ENCODE measurements at regions not wholly inside any gene's neighbourhood (a gene's known extent, or its start where the extent isn't known, plus 50 kb on each side); places are given as distances from the start of the nearest gene placed in this dataset.
"Not testable (repeated sequence)": the region's sequence is repeated elsewhere in the genome, so short reads cannot be mapped to it uniquely, and the experiment has no call there.

DNA sequence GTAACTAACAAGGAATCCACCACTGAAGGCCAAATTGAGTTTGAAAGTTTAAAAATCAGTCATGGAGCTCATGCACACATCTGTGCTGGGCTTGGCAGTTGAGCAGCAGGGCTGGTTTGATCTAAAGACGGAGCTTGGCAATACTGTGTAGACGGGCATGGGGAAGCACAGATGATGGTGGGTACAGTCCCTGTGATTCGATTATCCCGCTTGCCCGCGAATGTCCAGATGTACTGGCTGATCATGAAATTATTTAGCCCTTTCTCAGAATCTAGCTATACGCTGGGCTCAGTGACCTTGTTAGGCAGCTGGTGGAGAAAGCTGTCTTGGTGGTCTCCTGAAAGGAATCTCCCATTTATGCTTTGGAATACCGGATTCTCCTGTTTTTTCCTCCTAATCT lies 74.8 kb upstream of the SOX11 start:
- H3K36me3 Mint-ChIP-seq (ENCODE audit: low read depth): no peaks in the 10 kb centered on the region
- no peak for DNase-seq
- no peaks in the 10 kb centered on the region for H3K27me3 Mint-ChIP-seq
- POLR2A ChIA-PET: no interaction called here
- CTCF ChIA-PET: interaction anchor here (1.2 kb wide), 1 partner anchor 11 kb away, joined by 4 read pairs; no protein-coding TSS in a partner anchor
- no peak overlapping the region for H3K4me3 Mint-ChIP-seq
- H3K4me1 Mint-ChIP-seq: no peaks in the 10 kb centered on the region
- peaks cover 2% of the 10 kb centered on the region for H3K9me3 Mint-ChIP-seq
- no peak overlapping the region for H3K27ac Mint-ChIP-seq

DNA sequence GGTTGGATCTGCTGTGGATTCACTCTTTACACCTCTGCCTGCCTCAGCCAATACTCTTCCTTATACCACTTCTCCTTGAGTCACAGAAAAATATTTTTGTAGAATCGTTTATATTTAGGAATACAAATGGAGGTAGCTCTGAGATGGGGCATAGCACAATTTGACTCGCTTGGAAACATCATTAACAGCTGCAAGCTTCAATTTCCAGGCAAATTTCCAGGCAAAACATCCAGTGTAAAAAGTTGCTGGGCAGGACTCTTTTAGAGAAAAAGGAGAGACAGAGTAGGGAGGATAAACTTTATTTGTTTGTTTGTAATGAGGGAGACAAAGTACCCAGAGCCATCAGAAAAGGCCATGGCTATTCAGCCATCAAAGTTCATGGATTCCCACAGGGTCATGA lies 74.4 kb upstream of the SOX11 start:
- Mint-ChIP-seq H3K36me3 (ENCODE audit: low read depth) (no peaks in the 10 kb centered on the region), H3K4me1 (no peaks in the 10 kb centered on the region), H3K4me3 (no peak overlapping the region), H3K27ac (no peak overlapping the region), H3K9me3 (peaks cover 2% of the 10 kb centered on the region), H3K27me3 (no peaks in the 10 kb centered on the region)
- no peak for DNase-seq
- ChIA-PET POLR2A (no interaction called here), CTCF (no interaction called here)

DNA sequence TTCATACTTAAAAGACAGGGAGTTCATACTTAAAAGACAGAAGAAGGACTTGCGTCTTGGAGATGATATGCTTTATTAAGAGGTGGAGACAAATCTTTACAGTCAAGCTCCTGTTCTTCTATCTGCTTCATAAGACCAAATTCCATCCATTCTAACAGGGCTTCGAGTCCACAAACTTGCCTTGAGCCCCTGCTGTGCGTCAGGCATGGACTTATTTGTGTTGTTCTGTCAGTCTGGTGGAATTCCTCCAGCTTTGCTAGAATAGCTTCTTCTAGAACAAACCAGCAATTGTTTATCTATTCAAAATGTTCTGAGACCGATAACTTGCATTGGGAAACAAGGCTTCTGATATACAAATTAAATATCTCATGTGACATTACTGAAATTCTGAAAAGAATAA lies 73.9 kb upstream of the SOX11 start:
- no peak for DNase-seq
- peaks cover 2% of the 10 kb centered on the region for H3K9me3 Mint-ChIP-seq
- ChIA-PET POLR2A (no interaction called here), CTCF (no interaction called here)
- no peaks in the 10 kb centered on the region for H3K27me3 Mint-ChIP-seq
- no peak overlapping the region for H3K4me3 Mint-ChIP-seq
- no peak overlapping the region for H3K27ac Mint-ChIP-seq
- H3K4me1 Mint-ChIP-seq: no peaks in the 10 kb centered on the region
- no peaks in the 10 kb centered on the region for H3K36me3 Mint-ChIP-seq (ENCODE audit: low read depth)

DNA sequence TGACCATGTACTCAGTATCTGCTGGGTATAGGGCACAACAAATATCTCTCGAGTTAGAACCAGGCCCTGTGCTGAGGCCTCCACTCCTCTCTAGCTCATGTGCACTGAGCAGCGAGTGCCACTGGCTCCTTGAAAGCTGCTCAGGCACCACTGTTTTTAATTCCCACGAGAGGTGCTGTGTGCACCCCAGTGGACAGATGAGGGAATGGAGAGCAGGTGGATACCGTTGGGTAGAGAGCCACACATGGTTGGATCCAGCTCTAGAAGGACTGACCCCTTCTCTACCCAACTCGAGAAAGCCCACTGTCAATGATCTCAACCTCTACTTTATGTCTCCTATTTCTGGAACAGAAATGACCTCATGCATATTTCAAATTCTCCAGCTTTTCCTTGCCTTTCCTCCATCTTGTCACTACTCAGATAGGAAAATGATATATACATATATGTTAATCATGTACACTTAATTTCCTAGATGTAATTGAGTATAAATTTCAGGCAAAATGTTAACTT lies 66.6 kb upstream of the SOX11 start:
- CTCF ChIA-PET: interaction anchor here (0.6 kb wide), 1 partner anchor 1084 kb away, joined by 4 read pairs; no protein-coding TSS in a partner anchor
- POLR2A ChIA-PET; H3K27ac Mint-ChIP-seq; H3K4me1 Mint-ChIP-seq; DNase-seq; H3K27me3 Mint-ChIP-seq; H3K4me3 Mint-ChIP-seq; H3K9me3 Mint-ChIP-seq; H3K36me3 Mint-ChIP-seq (ENCODE audit: low read depth): not testable (repeated sequence)

DNA sequence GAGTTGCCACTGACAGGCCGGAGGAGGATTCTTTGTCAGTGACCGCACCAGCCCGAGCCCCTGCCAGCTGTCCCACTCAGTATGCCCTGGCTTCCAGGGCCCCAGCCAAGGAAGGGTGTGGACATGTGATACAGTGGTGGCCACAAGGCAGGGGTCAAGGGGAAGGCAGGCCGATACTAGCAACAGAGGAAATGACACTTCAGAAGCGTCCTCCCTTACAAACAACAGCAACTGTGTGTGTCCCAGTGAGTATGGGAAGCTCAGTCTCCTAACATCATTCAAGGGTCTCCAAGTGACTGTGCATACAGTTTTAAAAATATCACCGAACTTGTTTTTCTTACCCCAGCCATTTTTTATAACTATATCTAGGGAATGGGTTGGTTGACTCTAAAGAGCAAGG lies 63.7 kb upstream of the SOX11 start:
- CTCF ChIA-PET; DNase-seq; H3K4me1 Mint-ChIP-seq; H3K36me3 Mint-ChIP-seq (ENCODE audit: low read depth); H3K27me3 Mint-ChIP-seq; H3K27ac Mint-ChIP-seq; H3K9me3 Mint-ChIP-seq; POLR2A ChIA-PET; H3K4me3 Mint-ChIP-seq: not testable (repeated sequence)

DNA sequence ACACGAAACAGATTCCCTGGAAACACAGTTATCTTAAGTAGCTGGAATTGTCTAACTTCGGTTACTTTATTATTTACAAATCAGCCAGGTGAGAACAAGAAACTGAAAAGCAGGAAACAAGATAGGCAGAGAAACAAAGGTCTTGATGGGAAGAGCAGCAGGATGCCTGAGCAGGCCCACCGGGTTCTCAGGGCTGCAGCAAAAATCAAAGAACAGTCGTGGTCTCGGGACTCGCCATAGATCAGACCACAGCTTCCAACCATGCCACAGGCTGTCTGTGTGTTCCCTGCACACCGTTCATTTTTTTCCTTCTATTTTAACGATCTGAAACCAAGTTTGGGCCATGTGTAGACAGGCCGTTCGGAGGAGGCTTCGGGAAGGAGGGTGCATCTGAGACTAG lies 62.7 kb upstream of the SOX11 start:
- H3K36me3 Mint-ChIP-seq (ENCODE audit: low read depth); H3K9me3 Mint-ChIP-seq; H3K4me3 Mint-ChIP-seq; POLR2A ChIA-PET; H3K27me3 Mint-ChIP-seq; CTCF ChIA-PET; H3K4me1 Mint-ChIP-seq; DNase-seq; H3K27ac Mint-ChIP-seq: not testable (repeated sequence)

DNA sequence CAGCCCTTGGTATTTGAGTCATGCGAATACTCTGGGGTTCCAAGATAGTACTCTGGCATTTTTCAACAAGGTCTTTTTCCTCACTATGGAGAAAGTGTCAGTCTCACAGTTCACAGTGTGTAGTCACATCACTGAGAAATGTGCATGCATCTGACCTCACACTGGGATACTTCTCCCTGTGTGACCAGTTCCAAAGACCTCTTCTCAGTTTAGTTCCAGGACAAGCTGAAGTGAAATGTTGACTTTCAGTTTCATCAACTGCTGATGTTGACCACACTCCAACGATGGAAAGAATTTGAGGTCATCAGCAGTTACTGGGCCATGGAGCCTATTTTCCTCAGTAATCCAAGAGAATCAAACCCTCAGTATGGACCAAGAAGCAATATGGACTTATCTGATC lies 55.1 kb upstream of the SOX11 start:
- POLR2A ChIA-PET: not testable (repeated sequence)

More for the DNA sequence above, 55.1 kb upstream of the SOX11 start:
- DNase-seq; H3K27ac Mint-ChIP-seq; H3K4me1 Mint-ChIP-seq; H3K36me3 Mint-ChIP-seq (ENCODE audit: low read depth); CTCF ChIA-PET; H3K27me3 Mint-ChIP-seq; H3K9me3 Mint-ChIP-seq; H3K4me3 Mint-ChIP-seq: not testable (repeated sequence)
